GM23338 (cell line): ENCODE measurements at regions not wholly inside any gene's neighbourhood (a gene's known extent, or its start where the extent isn't known, plus 50 kb on each side); places are given as distances from the start of the nearest gene placed in this dataset.

Experiments
- ATAC-seq: fragments of 200-7000 bp; cut with Tn5 transposase; 3 replicates; pipeline ENCODE4 v1.9.1; 2020
- DNase-seq: peaks from one replicate; pipeline ENCODE4 v3.0.0-alpha.2; 2015; ENCODE audit warnings: low spot score
- H2AFZ ChIP-seq: fragments of 200-600 bp; sonication (generic); 2 replicates; pipeline ENCODE4 v1.8.0; 2016; ENCODE audit warnings: antibody characterized with exemption, mild to moderate bottlenecking, moderate library complexity
- H3F3A ChIP-seq: fragments of 200-600 bp; sonication (generic); replicated peaks from 2 replicates; pipeline ENCODE4 v1.8.0; 2017; ENCODE audit warnings: antibody characterized with exemption, mixed run types, low read depth
- H3K27ac ChIP-seq: fragments of 200-600 bp; sonication (generic); 2 replicates; pipeline ENCODE4 v1.6.1; 2016; ENCODE audit warnings: low read depth
- H3K27me3 ChIP-seq: fragments of 200-600 bp; sonication (generic); 2 replicates; pipeline ENCODE4 v1.8.0; 2016; ENCODE audit warnings: mild to moderate bottlenecking, mixed run types, moderate library complexity; ENCODE audit not compliant: insufficient read depth
- H3K36me3 ChIP-seq: fragments of 200-600 bp; sonication (generic); 2 replicates; pipeline ENCODE4 v1.8.0; 2016; ENCODE audit warnings: mild to moderate bottlenecking; ENCODE audit not compliant: insufficient read depth
- H3K4me1 ChIP-seq: fragments of 200-600 bp; sonication (generic); 2 replicates; pipeline ENCODE4 v1.8.0; 2016; ENCODE audit warnings: mild to moderate bottlenecking, moderate library complexity; ENCODE audit not compliant: insufficient read depth
- H3K4me2 ChIP-seq: fragments of 200-600 bp; sonication (generic); 2 replicates; pipeline ENCODE4 v1.7.1; 2017; ENCODE audit warnings: mixed run types
- H3K4me3 ChIP-seq: fragments of 200-600 bp; sonication (generic); 2 replicates; pipeline ENCODE4 v1.6.1; 2016; ENCODE audit warnings: mixed run types
- H3K79me2 ChIP-seq: fragments of 200-600 bp; sonication (generic); replicated peaks from 2 replicates; pipeline ENCODE4 v1.8.0; 2017; ENCODE audit warnings: mild to moderate bottlenecking; ENCODE audit not compliant: insufficient read depth
- H3K9me2 ChIP-seq: fragments of 200-600 bp; sonication (generic); 2 replicates; pipeline ENCODE4 v1.8.0; 2017; ENCODE audit not compliant: insufficient read depth
- H4K20me1 ChIP-seq: fragments of 200-600 bp; sonication (generic); replicated peaks from 2 replicates; pipeline ENCODE4 v1.8.0; 2017; ENCODE audit warnings: mild to moderate bottlenecking; ENCODE audit not compliant: insufficient read depth
- H3K27ac Mint-ChIP-seq: 2 replicates; pipeline ENCODE4 v1.8.0; 2020; ENCODE audit warnings: inconsistent platforms, mild to moderate bottlenecking, moderate library complexity, mixed read lengths
- H3K27me3 Mint-ChIP-seq: 3 replicates; pipeline ENCODE4 v1.8.0; 2022; ENCODE audit warnings: low read depth, mild to moderate bottlenecking, moderate library complexity, mixed read lengths, inconsistent platforms; ENCODE audit not compliant: insufficient read depth, poor library complexity
- H3K36me3 Mint-ChIP-seq: 3 replicates; pipeline ENCODE4 v1.8.0; 2021; ENCODE audit warnings: low read depth, mild to moderate bottlenecking, inconsistent platforms, moderate library complexity, mixed read lengths
- H3K4me1 Mint-ChIP-seq: 3 replicates; pipeline ENCODE4 v1.8.0; 2020; ENCODE audit warnings: mild to moderate bottlenecking, inconsistent platforms, mixed read lengths
- H3K4me3 Mint-ChIP-seq: 3 replicates; pipeline ENCODE4 v1.8.0; 2021; ENCODE audit warnings: moderate library complexity, mild to moderate bottlenecking, inconsistent platforms, mixed read lengths
- H3K9me3 Mint-ChIP-seq: 3 replicates; pipeline ENCODE4 v1.8.0; 2020; ENCODE audit warnings: moderate library complexity, mild to moderate bottlenecking, inconsistent platforms, mixed read lengths
- CREB1 ChIP-seq: fragments of 250-450 bp; sonication (Bioruptor Pico); IDR thresholded peaks from 2 replicates; pipeline ENCODE4 v1.5.0; 2020; ENCODE audit warnings: low read depth, mild to moderate bottlenecking, moderate library complexity
- EZH2 ChIP-seq: fragments of 200-600 bp; sonication (generic); IDR thresholded peaks from one replicate; pipeline ENCODE4 v1.8.0; 2017; ENCODE audit warnings: antibody characterized with exemption, mild to moderate bottlenecking, low read depth; ENCODE audit not compliant: unreplicated experiment
- EZH2phosphoT487 ChIP-seq: fragments of 200-600 bp; sonication (generic); IDR thresholded peaks from one replicate; pipeline ENCODE4 v1.8.1; 2018; ENCODE audit warnings: antibody characterized with exemption; ENCODE audit not compliant: unreplicated experiment
- STAT1 ChIP-seq: IDR thresholded peaks from one replicate; pipeline ENCODE4 v1.6.1; 2016; ENCODE audit warnings: antibody characterized with exemption; ENCODE audit not compliant: unreplicated experiment
- ZNF114 ChIP-seq: fragments of 250-450 bp; sonication (Bioruptor Pico); IDR thresholded peaks from 2 replicates; pipeline ENCODE4 v1.5.0; 2020; ENCODE audit warnings: mild to moderate bottlenecking, moderate library complexity
- ZNF331 ChIP-seq: fragments of 250-450 bp; sonication (Bioruptor Pico); IDR thresholded peaks from 2 replicates; pipeline ENCODE4 v1.5.0; 2020; ENCODE audit warnings: low read depth, mild to moderate bottlenecking, moderate library complexity
- TF ChIP-seq, protein P1 (sequence below): fragments of 250-450 bp; sonication (Bioruptor Pico); IDR thresholded peaks from 2 replicates; pipeline ENCODE4 v1.5.0; 2020; ENCODE audit warnings: mild to moderate bottlenecking, moderate library complexity
- TF ChIP-seq, protein P2 (sequence below): IDR thresholded peaks from 2 replicates; pipeline ENCODE4 v1.6.1; 2016; ENCODE audit warnings: antibody characterized with exemption
- TF ChIP-seq, protein P3 (sequence below), 2 experiments: fragments of 200-600 bp in 1 of 2; sonication (generic) in 1 of 2; conservative IDR thresholded peaks; 2 replicates each; pipeline versions ENCODE4 v1.5.1 to v1.6.1; 2016 to 2017; ENCODE audit warnings: antibody characterized with exemption in 2 of 2, low read depth in 2 of 2, mild to moderate bottlenecking in 2 of 2, moderate library complexity in 1 of 2

DNA sequence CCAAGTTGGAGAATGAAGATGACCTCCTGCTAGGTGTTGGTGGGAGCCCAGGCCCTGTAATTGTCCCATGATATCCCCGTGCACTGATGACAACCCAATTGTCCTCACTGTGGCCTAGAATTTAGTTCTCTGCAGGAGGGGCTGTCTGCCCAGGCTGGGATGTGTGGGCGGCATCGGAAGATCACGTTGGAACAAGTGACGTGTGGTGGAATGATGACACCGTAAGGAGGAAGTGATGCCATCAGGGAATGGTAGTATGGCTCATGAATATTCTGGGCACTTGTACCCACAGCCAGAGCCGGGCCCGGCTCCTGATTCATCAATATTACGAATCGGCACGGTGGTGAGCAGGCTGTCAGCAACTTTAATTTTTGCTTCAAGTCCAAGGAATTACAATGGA, 111.6 kb downstream of the MIAT start (continued):
- TF ChIP-seq, protein P1, sequence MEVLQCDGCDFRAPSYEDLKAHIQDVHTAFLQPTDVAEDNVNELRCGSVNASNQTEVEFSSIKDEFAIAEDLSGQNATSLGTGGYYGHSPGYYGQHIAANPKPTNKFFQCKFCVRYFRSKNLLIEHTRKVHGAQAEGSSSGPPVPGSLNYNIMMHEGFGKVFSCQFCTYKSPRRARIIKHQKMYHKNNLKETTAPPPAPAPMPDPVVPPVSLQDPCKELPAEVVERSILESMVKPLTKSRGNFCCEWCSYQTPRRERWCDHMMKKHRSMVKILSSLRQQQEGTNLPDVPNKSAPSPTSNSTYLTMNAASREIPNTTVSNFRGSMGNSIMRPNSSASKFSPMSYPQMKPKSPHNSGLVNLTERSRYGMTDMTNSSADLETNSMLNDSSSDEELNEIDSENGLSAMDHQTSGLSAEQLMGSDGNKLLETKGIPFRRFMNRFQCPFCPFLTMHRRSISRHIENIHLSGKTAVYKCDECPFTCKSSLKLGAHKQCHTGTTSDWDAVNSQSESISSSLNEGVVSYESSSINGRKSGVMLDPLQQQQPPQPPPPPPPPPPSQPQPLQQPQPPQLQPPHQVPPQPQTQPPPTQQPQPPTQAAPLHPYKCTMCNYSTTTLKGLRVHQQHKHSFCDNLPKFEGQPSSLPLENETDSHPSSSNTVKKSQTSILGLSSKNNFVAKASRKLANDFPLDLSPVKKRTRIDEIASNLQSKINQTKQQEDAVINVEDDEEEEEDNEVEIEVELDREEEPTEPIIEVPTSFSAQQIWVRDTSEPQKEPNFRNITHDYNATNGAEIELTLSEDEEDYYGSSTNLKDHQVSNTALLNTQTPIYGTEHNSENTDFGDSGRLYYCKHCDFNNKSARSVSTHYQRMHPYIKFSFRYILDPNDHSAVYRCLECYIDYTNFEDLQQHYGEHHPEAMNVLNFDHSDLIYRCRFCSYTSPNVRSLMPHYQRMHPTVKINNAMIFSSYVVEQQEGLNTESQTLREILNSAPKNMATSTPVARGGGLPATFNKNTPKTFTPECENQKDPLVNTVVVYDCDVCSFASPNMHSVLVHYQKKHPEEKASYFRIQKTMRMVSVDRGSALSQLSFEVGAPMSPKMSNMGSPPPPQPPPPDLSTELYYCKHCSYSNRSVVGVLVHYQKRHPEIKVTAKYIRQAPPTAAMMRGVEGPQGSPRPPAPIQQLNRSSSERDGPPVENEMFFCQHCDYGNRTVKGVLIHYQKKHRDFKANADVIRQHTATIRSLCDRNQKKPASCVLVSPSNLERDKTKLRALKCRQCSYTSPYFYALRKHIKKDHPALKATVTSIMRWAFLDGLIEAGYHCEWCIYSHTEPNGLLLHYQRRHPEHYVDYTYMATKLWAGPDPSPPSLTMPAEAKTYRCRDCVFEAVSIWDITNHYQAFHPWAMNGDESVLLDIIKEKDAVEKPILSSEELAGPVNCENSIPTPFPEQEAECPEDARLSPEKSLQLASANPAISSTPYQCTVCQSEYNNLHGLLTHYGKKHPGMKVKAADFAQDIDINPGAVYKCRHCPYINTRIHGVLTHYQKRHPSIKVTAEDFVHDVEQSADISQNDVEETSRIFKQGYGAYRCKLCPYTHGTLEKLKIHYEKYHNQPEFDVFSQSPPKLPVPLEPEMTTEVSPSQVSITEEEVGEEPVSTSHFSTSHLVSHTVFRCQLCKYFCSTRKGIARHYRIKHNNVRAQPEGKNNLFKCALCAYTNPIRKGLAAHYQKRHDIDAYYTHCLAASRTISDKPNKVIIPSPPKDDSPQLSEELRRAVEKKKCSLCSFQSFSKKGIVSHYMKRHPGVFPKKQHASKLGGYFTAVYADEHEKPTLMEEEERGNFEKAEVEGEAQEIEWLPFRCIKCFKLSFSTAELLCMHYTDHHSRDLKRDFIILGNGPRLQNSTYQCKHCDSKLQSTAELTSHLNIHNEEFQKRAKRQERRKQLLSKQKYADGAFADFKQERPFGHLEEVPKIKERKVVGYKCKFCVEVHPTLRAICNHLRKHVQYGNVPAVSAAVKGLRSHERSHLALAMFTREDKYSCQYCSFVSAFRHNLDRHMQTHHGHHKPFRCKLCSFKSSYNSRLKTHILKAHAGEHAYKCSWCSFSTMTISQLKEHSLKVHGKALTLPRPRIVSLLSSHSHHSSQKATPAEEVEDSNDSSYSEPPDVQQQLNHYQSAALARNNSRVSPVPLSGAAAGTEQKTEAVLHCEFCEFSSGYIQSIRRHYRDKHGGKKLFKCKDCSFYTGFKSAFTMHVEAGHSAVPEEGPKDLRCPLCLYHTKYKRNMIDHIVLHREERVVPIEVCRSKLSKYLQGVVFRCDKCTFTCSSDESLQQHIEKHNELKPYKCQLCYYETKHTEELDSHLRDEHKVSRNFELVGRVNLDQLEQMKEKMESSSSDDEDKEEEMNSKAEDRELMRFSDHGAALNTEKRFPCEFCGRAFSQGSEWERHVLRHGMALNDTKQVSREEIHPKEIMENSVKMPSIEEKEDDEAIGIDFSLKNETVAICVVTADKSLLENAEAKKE (CRISPR knock-in tag), result no peak

DNA sequence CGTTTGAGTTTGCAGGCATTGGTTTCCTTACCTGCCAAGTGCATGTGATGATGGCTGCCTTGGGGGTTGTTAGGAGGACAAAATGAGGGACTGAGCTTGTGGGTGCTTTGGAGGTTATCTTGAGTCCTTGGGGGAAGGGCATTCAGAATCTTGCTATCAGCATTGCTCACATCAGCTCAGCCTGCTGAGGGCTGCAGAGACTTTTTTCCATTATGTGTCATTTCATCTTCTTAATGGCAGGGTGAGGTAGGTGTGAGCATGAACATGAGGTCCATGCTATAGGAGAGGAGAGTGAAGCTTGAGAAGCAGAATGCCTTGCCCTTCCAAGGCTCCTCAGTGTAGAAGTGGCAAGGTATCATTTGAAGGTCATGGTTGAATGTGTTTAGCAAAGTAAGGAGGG, 112.3 kb downstream of the MIAT start:
- Mint-ChIP-seq H3K4me1 (no peaks in the 10 kb centered on the region), H3K9me3 (peaks cover 25% of the 10 kb centered on the region), H3K27me3 (peaks cover 2% of the 10 kb centered on the region), H3K4me3 (no peak overlapping the region), H3K36me3 (peaks cover 16% of the 10 kb centered on the region; the same call in 2 of the 3 replicates), H3K27ac (no peak overlapping the region)
- no peaks in the 10 kb centered on the region for H4K20me1 ChIP-seq
- no peak overlapping the region for H3K4me2 ChIP-seq
- DNase-seq, result no peak
- peaks cover 6% of the 10 kb centered on the region for H3K27me3 ChIP-seq
- TF ChIP-seq STAT1 (no peak), CREB1 (CRISPR knock-in tag) (no peak), ZNF114 (CRISPR knock-in tag) (no peak), ZNF331 (no peak), EZH2 (no peak), EZH2phosphoT487 (no peak)
- TF ChIP-seq, protein P2, sequence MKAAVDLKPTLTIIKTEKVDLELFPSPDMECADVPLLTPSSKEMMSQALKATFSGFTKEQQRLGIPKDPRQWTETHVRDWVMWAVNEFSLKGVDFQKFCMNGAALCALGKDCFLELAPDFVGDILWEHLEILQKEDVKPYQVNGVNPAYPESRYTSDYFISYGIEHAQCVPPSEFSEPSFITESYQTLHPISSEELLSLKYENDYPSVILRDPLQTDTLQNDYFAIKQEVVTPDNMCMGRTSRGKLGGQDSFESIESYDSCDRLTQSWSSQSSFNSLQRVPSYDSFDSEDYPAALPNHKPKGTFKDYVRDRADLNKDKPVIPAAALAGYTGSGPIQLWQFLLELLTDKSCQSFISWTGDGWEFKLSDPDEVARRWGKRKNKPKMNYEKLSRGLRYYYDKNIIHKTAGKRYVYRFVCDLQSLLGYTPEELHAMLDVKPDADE, result no peak
- TF ChIP-seq, protein P3, sequence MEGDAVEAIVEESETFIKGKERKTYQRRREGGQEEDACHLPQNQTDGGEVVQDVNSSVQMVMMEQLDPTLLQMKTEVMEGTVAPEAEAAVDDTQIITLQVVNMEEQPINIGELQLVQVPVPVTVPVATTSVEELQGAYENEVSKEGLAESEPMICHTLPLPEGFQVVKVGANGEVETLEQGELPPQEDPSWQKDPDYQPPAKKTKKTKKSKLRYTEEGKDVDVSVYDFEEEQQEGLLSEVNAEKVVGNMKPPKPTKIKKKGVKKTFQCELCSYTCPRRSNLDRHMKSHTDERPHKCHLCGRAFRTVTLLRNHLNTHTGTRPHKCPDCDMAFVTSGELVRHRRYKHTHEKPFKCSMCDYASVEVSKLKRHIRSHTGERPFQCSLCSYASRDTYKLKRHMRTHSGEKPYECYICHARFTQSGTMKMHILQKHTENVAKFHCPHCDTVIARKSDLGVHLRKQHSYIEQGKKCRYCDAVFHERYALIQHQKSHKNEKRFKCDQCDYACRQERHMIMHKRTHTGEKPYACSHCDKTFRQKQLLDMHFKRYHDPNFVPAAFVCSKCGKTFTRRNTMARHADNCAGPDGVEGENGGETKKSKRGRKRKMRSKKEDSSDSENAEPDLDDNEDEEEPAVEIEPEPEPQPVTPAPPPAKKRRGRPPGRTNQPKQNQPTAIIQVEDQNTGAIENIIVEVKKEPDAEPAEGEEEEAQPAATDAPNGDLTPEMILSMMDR (conservative IDR thresholded peaks at IDR 0.05; ENCODE audit: low read depth in 2 of 2), result no peak
- no peak for ATAC-seq
- H3K4me3 ChIP-seq, result no peak overlapping the region
- H3F3A ChIP-seq, result no peaks in the 10 kb centered on the region
- H3K27ac ChIP-seq, result no peak overlapping the region
- no peaks in the 10 kb centered on the region for H3K36me3 ChIP-seq
- H2AFZ ChIP-seq, result no peak overlapping the region
- no peaks in the 10 kb centered on the region for H3K9me2 ChIP-seq
- H3K79me2 ChIP-seq, result no peaks in the 10 kb centered on the region
- no peaks in the 10 kb centered on the region for H3K4me1 ChIP-seq
